ENCODE measurements at regions not wholly inside any gene's neighbourhood (a gene's known extent, or its start where the extent isn't known, plus 50 kb on each side); places are given as distances from the start of the nearest gene placed in this dataset.

- H3K27ac Mint-ChIP-seq = no peak overlapping the region
- H3K4me1 Mint-ChIP-seq = no peaks in the 10 kb centered on the region
- H3K4me3 Mint-ChIP-seq = no peak overlapping the region
- H3K27me3 Mint-ChIP-seq = no peaks in the 10 kb centered on the region
- ATAC-seq (no peak), DNase-seq (no peak)
- no peaks in the 10 kb centered on the region for H3K9me3 Mint-ChIP-seq
These were observed 423.3 kb downstream of the EFNB2 start for GRCh38 chr13:106112191-106112590.

GRCh38 chr13:106110241-106110855 lies 425.1 kb downstream of the EFNB2 start:
- Mint-ChIP-seq H3K27ac (no peak overlapping the region), H3K9me3 (no peaks in the 10 kb centered on the region), H3K4me3 (no peak overlapping the region), H3K4me1 (no peaks in the 10 kb centered on the region), H3K27me3 (no peaks in the 10 kb centered on the region)
- ATAC-seq (no peak), DNase-seq (no peak)

- H3K27me3 Mint-ChIP-seq = no peaks in the 10 kb centered on the region
- ATAC-seq = no peak
- H3K4me3 Mint-ChIP-seq = no peak overlapping the region
- no peaks in the 10 kb centered on the region for H3K9me3 Mint-ChIP-seq
- H3K4me1 Mint-ChIP-seq = no peaks in the 10 kb centered on the region
- no peak for DNase-seq
- no peak overlapping the region for H3K27ac Mint-ChIP-seq
These were observed 426.1 kb downstream of the EFNB2 start for GRCh38 chr13:106109391-106109791.

GRCh38 chr13:106108346-106108745 lies 427.1 kb downstream of the EFNB2 start:
- no peak for DNase-seq
- H3K27ac Mint-ChIP-seq = no peak overlapping the region
- H3K4me1 Mint-ChIP-seq = no peaks in the 10 kb centered on the region
- H3K9me3 Mint-ChIP-seq = no peaks in the 10 kb centered on the region
- H3K27me3 Mint-ChIP-seq = no peaks in the 10 kb centered on the region
- no peak for ATAC-seq
- no peak overlapping the region for H3K4me3 Mint-ChIP-seq

GRCh38 chr13:106107061-106107460 lies 428.4 kb downstream of the EFNB2 start:
- no peaks in the 10 kb centered on the region for H3K4me1 Mint-ChIP-seq
- no peaks in the 10 kb centered on the region for H3K9me3 Mint-ChIP-seq
- no peak overlapping the region for H3K4me3 Mint-ChIP-seq
- DNase-seq (no peak), ATAC-seq (no peak)
- no peaks in the 10 kb centered on the region for H3K27me3 Mint-ChIP-seq
- no peak overlapping the region for H3K27ac Mint-ChIP-seq

GRCh38 chr13:106105153-106105552 lies 430.3 kb downstream of the EFNB2 start:
- no peak for ATAC-seq
- H3K27ac Mint-ChIP-seq = no peak overlapping the region
- no peaks in the 10 kb centered on the region for H3K27me3 Mint-ChIP-seq
- no peaks in the 10 kb centered on the region for H3K4me1 Mint-ChIP-seq
- no peak for DNase-seq
- H3K4me3 Mint-ChIP-seq = no peak overlapping the region
- no peaks in the 10 kb centered on the region for H3K9me3 Mint-ChIP-seq

- no peak for ATAC-seq
- Mint-ChIP-seq H3K4me3 (no peak overlapping the region), H3K4me1 (no peaks in the 10 kb centered on the region), H3K27ac (no peak overlapping the region), H3K9me3 (no peaks in the 10 kb centered on the region), H3K27me3 (no peaks in the 10 kb centered on the region)
- DNase-seq = no peak
These were observed 431.1 kb downstream of the EFNB2 start for GRCh38 chr13:106104281-106104901.

GRCh38 chr13:106103779-106104178 lies 431.7 kb downstream of the EFNB2 start:
- no peaks in the 10 kb centered on the region for H3K27me3 Mint-ChIP-seq
- no peaks in the 10 kb centered on the region for H3K4me1 Mint-ChIP-seq
- no peak for DNase-seq
- no peaks in the 10 kb centered on the region for H3K9me3 Mint-ChIP-seq
- no peak overlapping the region for H3K4me3 Mint-ChIP-seq
- ATAC-seq = no peak
- H3K27ac Mint-ChIP-seq = no peak overlapping the region

- no peak for ATAC-seq
- Mint-ChIP-seq H3K4me3 (no peak overlapping the region), H3K9me3 (no peaks in the 10 kb centered on the region), H3K4me1 (no peaks in the 10 kb centered on the region), H3K27ac (no peak overlapping the region), H3K27me3 (no peaks in the 10 kb centered on the region)
- DNase-seq = no peak
These were observed 432.7 kb downstream of the EFNB2 start for GRCh38 chr13:106102786-106103185.

- ATAC-seq (no peak), DNase-seq (no peak)
- H3K9me3 Mint-ChIP-seq = no peaks in the 10 kb centered on the region
- no peak overlapping the region for H3K27ac Mint-ChIP-seq
- no peak overlapping the region for H3K4me3 Mint-ChIP-seq
- no peaks in the 10 kb centered on the region for H3K27me3 Mint-ChIP-seq
- H3K4me1 Mint-ChIP-seq = no peaks in the 10 kb centered on the region
These were observed 434.3 kb downstream of the EFNB2 start for GRCh38 chr13:106101201-106101600.

- no peaks in the 10 kb centered on the region for H3K4me1 Mint-ChIP-seq
- ATAC-seq = peak; percentile 63
- H3K27ac Mint-ChIP-seq = no peak overlapping the region
- no peaks in the 10 kb centered on the region for H3K27me3 Mint-ChIP-seq
- H3K4me3 Mint-ChIP-seq = no peak overlapping the region
- no peaks in the 10 kb centered on the region for H3K9me3 Mint-ChIP-seq
- no peak for DNase-seq
These were observed 435.1 kb downstream of the EFNB2 start for GRCh38 chr13:106100171-106100919.

- H3K4me3 Mint-ChIP-seq = no peak overlapping the region
- H3K9me3 Mint-ChIP-seq = no peaks in the 10 kb centered on the region
- no peak overlapping the region for H3K27ac Mint-ChIP-seq
- ATAC-seq (no peak), DNase-seq (no peak)
- no peaks in the 10 kb centered on the region for H3K4me1 Mint-ChIP-seq
- H3K27me3 Mint-ChIP-seq = no peaks in the 10 kb centered on the region
These were observed 435.7 kb downstream of the EFNB2 start for GRCh38 chr13:106099765-106100164.

GRCh38 chr13:106098778-106099177 lies 436.7 kb downstream of the EFNB2 start:
- DNase-seq (no peak), ATAC-seq (no peak)
- Mint-ChIP-seq H3K27me3 (no peaks in the 10 kb centered on the region), H3K9me3 (no peaks in the 10 kb centered on the region), H3K4me3 (no peak overlapping the region), H3K4me1 (no peaks in the 10 kb centered on the region), H3K27ac (no peak overlapping the region)

GRCh38 chr13:106096661-106097092 lies 438.8 kb downstream of the EFNB2 start:
- Mint-ChIP-seq H3K4me1 (no peaks in the 10 kb centered on the region), H3K9me3 (no peaks in the 10 kb centered on the region), H3K27me3 (no peaks in the 10 kb centered on the region), H3K27ac (no peak overlapping the region), H3K4me3 (no peak overlapping the region)
- ATAC-seq (no peak), DNase-seq (no peak)

GRCh38 chr13:106095919-106096318 lies 439.5 kb downstream of the EFNB2 start:
- Mint-ChIP-seq H3K4me1 (no peaks in the 10 kb centered on the region), H3K9me3 (no peaks in the 10 kb centered on the region), H3K27me3 (no peaks in the 10 kb centered on the region), H3K4me3 (no peak overlapping the region), H3K27ac (no peak overlapping the region)
- ATAC-seq = no peak
- no peak for DNase-seq

- no peak overlapping the region for H3K27ac Mint-ChIP-seq
- H3K27me3 Mint-ChIP-seq = no peaks in the 10 kb centered on the region
- H3K4me1 Mint-ChIP-seq = no peaks in the 10 kb centered on the region
- H3K4me3 Mint-ChIP-seq = no peak overlapping the region
- DNase-seq (no peak), ATAC-seq (no peak)
- no peaks in the 10 kb centered on the region for H3K9me3 Mint-ChIP-seq
These were observed 440.1 kb downstream of the EFNB2 start for GRCh38 chr13:106095406-106095805.

Data from stimulated activated naive CD8-positive, alpha-beta T cell treated with anti-CD3 and anti-CD28 coated beads, Interleukin-15, amount 100 ng/mL, for 72 hours (primary cell).